Activated CD8-positive, alpha-beta memory T cell treated with anti-CD3 and anti-CD28 coated beads, Interleukin-2, amount 10 ng/mL, durations not matched to agents 7 days and 5 days (primary cell): ENCODE measurements at regions not wholly inside any gene's neighbourhood (a gene's known extent, or its start where the extent isn't known, plus 50 kb on each side); places are given as distances from the start of the nearest gene placed in this dataset.
"Not testable (repeated sequence)": the region's sequence is repeated elsewhere in the genome, so short reads cannot be mapped to it uniquely, and the experiment has no call there.

Experiments
- ATAC-seq: fragments of 150-1000 bp; cut with Tn5 transposase; one replicate; pipeline ENCODE4 v1.10.0; 2021; ENCODE audit warnings: moderate library complexity
- CTCF ChIA-PET: fragments of 350-600 bp; sonication (Branson Sonifier 250); formaldehyde crosslinking; loops from one replicate; lab custom pipeline; 2021; ENCODE audit warnings: antibody characterized with exemption; lab: Charles Lee
- DNase-seq: peaks from one replicate; pipeline ENCODE4 v3.0.0-alpha.2; 2020
- H3K27ac Mint-ChIP-seq: one replicate; pipeline ENCODE4 v1.8.0; 2021; ENCODE audit warnings: mild to moderate bottlenecking, mixed read lengths
- H3K27me3 Mint-ChIP-seq: one replicate; pipeline ENCODE4 v1.8.0; 2021; ENCODE audit warnings: mixed read lengths
- H3K36me3 Mint-ChIP-seq: one replicate; pipeline ENCODE4 v1.8.0; 2021; ENCODE audit warnings: mild to moderate bottlenecking, mixed read lengths
- H3K4me1 Mint-ChIP-seq: one replicate; pipeline ENCODE4 v1.8.0; 2021; ENCODE audit warnings: mixed read lengths
- H3K4me3 Mint-ChIP-seq: one replicate; pipeline ENCODE4 v1.8.0; 2021; ENCODE audit warnings: mild to moderate bottlenecking, moderate library complexity, mixed read lengths
- H3K9me3 Mint-ChIP-seq: one replicate; pipeline ENCODE4 v1.8.0; 2022; ENCODE audit warnings: low read depth, mixed read lengths

GRCh38 chrX:10983526-10983925 lies 127.6 kb upstream of the HCCS start:
- no peaks in the 10 kb centered on the region for H3K27me3 Mint-ChIP-seq
- H3K36me3 Mint-ChIP-seq, result no peaks in the 10 kb centered on the region
- H3K9me3 Mint-ChIP-seq, result no peaks in the 10 kb centered on the region
- DNase-seq (no peak), ATAC-seq (no peak)
- no peak overlapping the region for H3K4me3 Mint-ChIP-seq
- no peak overlapping the region for H3K27ac Mint-ChIP-seq
- H3K4me1 Mint-ChIP-seq, result no peaks in the 10 kb centered on the region
- CTCF ChIA-PET, result no interaction called here

DNA sequence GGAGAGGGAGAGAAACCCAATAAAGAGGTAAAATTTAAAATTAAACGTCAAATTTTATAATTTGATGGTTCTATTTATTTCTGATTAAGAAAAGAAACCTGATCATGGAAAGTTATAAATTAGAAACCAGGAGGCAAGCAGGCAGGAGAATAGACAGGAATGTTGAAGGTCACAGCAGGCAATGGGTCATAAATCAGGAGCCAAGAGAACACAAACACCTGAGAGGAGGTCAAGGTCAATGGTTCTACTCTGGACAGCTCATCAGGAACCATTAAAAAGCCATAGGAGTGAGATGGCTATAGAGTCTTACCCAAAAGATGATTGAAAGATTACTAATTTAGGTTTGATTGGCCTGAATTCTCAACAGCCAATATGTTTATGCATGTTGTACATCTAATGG lies 126.9 kb upstream of the HCCS start:
- H3K9me3 Mint-ChIP-seq, result no peaks in the 10 kb centered on the region
- no peak overlapping the region for H3K27ac Mint-ChIP-seq
- no peaks in the 10 kb centered on the region for H3K4me1 Mint-ChIP-seq
- no peaks in the 10 kb centered on the region for H3K36me3 Mint-ChIP-seq
- H3K4me3 Mint-ChIP-seq, result no peak overlapping the region
- CTCF ChIA-PET, result no interaction called here
- no peaks in the 10 kb centered on the region for H3K27me3 Mint-ChIP-seq
- DNase-seq, result no peak
- ATAC-seq, result no peak

DNA sequence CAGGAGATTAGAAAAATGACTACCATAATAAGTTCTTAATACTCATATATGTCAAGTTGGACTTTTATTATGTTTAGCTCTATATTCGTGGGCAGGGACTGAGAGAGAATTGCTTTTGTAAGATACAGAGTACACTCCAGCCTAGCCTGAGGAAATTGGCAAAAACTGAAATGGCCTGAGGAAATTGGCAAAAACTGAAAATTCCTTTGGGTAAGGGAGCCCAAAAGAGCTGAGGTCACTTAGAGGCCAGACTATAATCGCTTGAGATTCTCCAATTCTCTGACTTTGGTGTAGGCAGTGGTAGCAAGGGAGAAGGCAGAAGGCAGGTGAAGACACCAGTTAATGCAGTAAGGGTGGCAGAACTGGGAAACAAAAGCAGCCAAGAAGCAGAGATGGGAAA lies 124.5 kb upstream of the HCCS start:
- Mint-ChIP-seq H3K4me3 (no peak overlapping the region), H3K9me3 (no peaks in the 10 kb centered on the region), H3K27me3 (no peaks in the 10 kb centered on the region), H3K27ac (no peak overlapping the region), H3K36me3 (no peaks in the 10 kb centered on the region), H3K4me1 (no peaks in the 10 kb centered on the region)
- CTCF ChIA-PET, result interaction anchor here (0.5 kb wide), 1 partner anchor 148 kb away, joined by 3 read pairs; no protein-coding TSS in a partner anchor
- DNase-seq, result no peak
- no peak for ATAC-seq

DNA sequence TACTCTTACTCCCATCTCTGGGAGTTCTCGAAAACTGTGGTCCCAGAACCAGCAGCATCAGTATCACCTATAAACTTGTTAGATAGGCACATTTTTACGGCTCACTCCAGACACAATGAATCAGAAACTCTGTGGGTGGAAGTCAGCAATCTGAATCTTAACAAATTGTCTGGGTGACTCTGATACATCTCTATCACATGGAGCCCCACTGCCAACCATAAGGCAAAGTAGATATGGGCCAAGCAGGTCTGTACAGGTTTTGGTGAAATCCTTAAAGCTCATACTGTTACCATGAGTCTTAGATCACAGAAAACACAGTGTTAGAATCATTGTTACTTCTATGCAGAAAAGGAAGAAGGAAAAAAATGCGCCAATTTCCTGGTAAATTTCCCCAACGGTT lies 122.5 kb upstream of the HCCS start:
- Mint-ChIP-seq H3K27ac (no peak overlapping the region), H3K9me3 (no peaks in the 10 kb centered on the region), H3K36me3 (no peaks in the 10 kb centered on the region), H3K27me3 (no peaks in the 10 kb centered on the region), H3K4me1 (no peaks in the 10 kb centered on the region), H3K4me3 (no peak overlapping the region)
- CTCF ChIA-PET, result no interaction called here
- ATAC-seq (no peak), DNase-seq (no peak)

DNA sequence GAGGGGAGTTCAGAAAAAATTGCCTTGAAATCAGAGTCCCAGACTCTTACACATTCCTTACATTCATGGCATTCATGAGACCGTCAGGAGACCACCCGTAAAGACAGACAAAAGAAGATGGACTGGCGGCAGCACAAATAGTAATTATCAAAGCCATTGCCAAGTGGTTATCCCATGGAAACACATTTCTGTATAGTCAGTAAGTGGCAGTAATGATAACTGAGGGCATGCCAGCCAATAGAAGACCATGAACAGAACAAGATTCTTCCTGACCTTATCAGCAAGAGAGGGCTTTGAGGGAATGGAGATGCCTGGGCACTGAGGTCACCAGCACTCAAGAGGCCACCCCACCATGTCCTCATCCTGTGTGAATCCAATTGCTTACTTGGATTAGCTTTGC lies 121.7 kb upstream of the HCCS start:
- H3K4me1 Mint-ChIP-seq, result no peaks in the 10 kb centered on the region
- ATAC-seq (no peak), DNase-seq (no peak)
- no peak overlapping the region for H3K27ac Mint-ChIP-seq
- CTCF ChIA-PET, result no interaction called here
- H3K27me3 Mint-ChIP-seq, result no peaks in the 10 kb centered on the region
- no peaks in the 10 kb centered on the region for H3K9me3 Mint-ChIP-seq
- H3K4me3 Mint-ChIP-seq, result no peak overlapping the region
- H3K36me3 Mint-ChIP-seq, result no peaks in the 10 kb centered on the region

- CTCF ChIA-PET, result no interaction called here
- no peaks in the 10 kb centered on the region for H3K4me1 Mint-ChIP-seq
- no peaks in the 10 kb centered on the region for H3K27me3 Mint-ChIP-seq
Measured at GRCh38 chrX:10990418-10990817, 120.7 kb upstream of the HCCS start.

DNA sequence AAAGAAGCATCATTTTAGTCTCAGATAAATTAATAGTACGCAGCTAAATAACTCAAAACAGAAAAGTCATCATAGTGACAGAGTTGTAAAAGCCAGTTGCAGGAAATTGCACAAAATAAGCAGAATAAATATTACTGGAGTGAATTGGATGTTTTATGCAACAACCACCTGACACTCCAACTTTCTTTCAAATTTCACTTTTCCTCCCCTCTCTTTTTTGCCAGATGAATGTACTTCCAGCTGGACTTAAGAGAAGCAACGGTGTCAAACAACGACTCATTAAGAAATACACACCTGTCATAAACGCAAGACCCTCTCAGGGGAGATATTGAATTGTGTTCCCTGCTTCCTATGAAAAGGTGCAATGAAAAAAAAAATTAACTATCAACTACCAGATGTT lies 120.2 kb upstream of the HCCS start:
- Mint-ChIP-seq H3K27ac (no peak overlapping the region), H3K36me3 (no peaks in the 10 kb centered on the region), H3K4me3 (no peak overlapping the region), H3K4me1 (no peaks in the 10 kb centered on the region), H3K27me3 (no peaks in the 10 kb centered on the region), H3K9me3 (no peaks in the 10 kb centered on the region)
- DNase-seq (no peak), ATAC-seq (no peak)
- CTCF ChIA-PET, result no interaction called here

More at GRCh38 chrX:10990418-10990817, 120.7 kb upstream of the HCCS start:
- Mint-ChIP-seq H3K36me3 (no peaks in the 10 kb centered on the region), H3K27ac (no peak overlapping the region), H3K4me3 (no peak overlapping the region), H3K9me3 (no peaks in the 10 kb centered on the region)
- DNase-seq (no peak), ATAC-seq (no peak)

GRCh38 chrX:10992110-10992509 lies 119.0 kb upstream of the HCCS start:
- Mint-ChIP-seq H3K27ac (no peak overlapping the region), H3K27me3 (no peaks in the 10 kb centered on the region), H3K4me1 (no peaks in the 10 kb centered on the region), H3K4me3 (no peak overlapping the region), H3K36me3 (no peaks in the 10 kb centered on the region), H3K9me3 (no peaks in the 10 kb centered on the region)
- DNase-seq (no peak), ATAC-seq (no peak)
- CTCF ChIA-PET, result no interaction called here

- H3K36me3 Mint-ChIP-seq, H3K27ac Mint-ChIP-seq, CTCF ChIA-PET, DNase-seq, H3K9me3 Mint-ChIP-seq, ATAC-seq, H3K4me1 Mint-ChIP-seq, H3K4me3 Mint-ChIP-seq, H3K27me3 Mint-ChIP-seq: not testable (repeated sequence)
Measured at GRCh38 chrX:11007076-11007475, 104.1 kb upstream of the HCCS start.

DNA sequence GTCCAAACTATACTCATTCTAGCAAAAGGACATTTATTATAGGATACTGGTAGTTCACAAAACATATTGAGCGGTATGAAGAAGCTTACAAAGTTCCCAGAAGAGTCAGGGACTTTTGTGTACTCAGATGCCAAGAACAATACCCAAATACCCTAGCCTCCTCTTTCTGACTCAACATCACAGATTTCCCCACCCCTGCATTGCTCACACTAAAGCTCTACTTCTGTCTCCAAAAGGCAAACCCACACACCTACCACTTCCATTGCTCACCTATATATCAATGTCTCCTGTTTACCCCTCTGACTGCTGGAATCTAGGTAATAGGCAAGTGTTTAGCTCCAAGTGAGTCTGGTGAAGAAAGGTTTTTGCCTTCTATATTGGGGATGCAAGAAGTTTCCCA lies 100.7 kb upstream of the HCCS start:
- Mint-ChIP-seq H3K4me1 (no peaks in the 10 kb centered on the region), H3K27me3 (no peaks in the 10 kb centered on the region), H3K27ac (no peak overlapping the region), H3K9me3 (no peaks in the 10 kb centered on the region), H3K4me3 (no peak overlapping the region), H3K36me3 (no peaks in the 10 kb centered on the region)
- ATAC-seq (no peak), DNase-seq (no peak)
- CTCF ChIA-PET, result no interaction called here

DNA sequence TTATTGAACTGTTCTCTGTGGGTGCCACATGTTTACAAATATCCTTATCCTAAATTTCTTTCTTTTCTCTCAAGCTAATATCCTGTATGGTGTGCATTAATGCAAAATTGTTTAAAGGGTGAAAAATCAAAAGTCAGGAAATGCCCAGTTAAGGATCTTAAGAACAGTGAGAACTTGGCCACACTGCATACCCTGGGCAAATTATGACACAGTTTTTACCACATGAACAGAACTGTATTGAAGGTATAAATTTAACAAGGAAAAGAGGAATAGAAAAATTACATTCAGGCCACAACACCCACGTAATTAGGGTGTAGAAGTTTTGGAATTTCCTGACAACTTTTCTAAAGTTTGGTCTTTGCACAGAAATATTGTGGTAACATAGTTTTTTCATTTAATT lies 94.4 kb upstream of the HCCS start:
- H3K27me3 Mint-ChIP-seq, result no peaks in the 10 kb centered on the region
- H3K27ac Mint-ChIP-seq, result no peak overlapping the region
- H3K4me1 Mint-ChIP-seq, result no peaks in the 10 kb centered on the region
- no peaks in the 10 kb centered on the region for H3K36me3 Mint-ChIP-seq
- H3K9me3 Mint-ChIP-seq, result no peaks in the 10 kb centered on the region
- DNase-seq, result no peak
- ATAC-seq, result no peak
- no peak overlapping the region for H3K4me3 Mint-ChIP-seq
- CTCF ChIA-PET, result no interaction called here

DNA sequence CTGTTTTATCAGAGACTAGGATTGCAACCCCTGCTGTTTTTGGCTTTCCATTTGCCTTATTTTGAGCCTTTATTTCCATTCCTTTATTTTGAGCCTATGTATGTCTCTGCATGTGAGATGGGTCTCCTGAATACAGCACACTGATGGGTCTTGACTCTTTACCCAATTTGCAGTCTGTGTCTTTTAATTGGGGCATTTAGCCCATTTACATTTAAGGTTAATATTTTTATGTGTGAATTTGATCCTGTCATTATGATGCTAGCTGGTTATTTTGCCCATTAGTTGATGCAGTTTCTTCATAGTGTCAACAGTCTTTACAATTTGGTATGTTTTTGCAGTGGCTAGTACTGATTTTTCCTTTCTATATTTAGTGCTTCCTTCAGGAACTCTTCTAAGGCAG lies 88.5 kb upstream of the HCCS start:
- H3K4me1 Mint-ChIP-seq, CTCF ChIA-PET, H3K4me3 Mint-ChIP-seq, H3K27ac Mint-ChIP-seq, ATAC-seq, H3K36me3 Mint-ChIP-seq, H3K9me3 Mint-ChIP-seq, H3K27me3 Mint-ChIP-seq, DNase-seq: not testable (repeated sequence)

GRCh38 chrX:11039926-11040325 lies 71.2 kb upstream of the HCCS start:
- Mint-ChIP-seq H3K27ac (no peak overlapping the region), H3K9me3 (no peaks in the 10 kb centered on the region), H3K4me1 (no peaks in the 10 kb centered on the region), H3K27me3 (no peaks in the 10 kb centered on the region), H3K4me3 (no peak overlapping the region), H3K36me3 (no peaks in the 10 kb centered on the region)
- DNase-seq, result no peak
- CTCF ChIA-PET, result no interaction called here
- ATAC-seq, result no peak

DNA sequence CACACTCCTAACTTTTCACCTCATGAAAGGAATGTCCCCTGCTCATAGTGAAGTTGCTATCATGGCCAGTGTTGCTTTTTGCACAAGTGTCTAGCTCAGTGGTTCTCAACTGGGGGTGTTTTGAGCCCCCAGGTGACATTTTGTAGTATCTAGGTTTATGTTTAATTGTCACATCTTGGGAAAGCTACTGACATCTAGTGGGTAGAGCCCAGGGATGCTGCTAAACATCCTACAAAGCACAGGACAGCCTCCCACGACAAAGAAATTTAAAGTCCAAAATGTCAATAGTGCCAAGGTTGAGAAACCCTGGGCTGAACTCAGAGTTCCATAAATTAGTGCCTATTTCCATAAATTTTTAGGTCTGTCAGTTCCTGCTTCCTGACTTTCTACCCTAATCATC lies 70.7 kb upstream of the HCCS start:
- Mint-ChIP-seq H3K9me3 (no peaks in the 10 kb centered on the region), H3K27ac (no peak overlapping the region), H3K27me3 (no peaks in the 10 kb centered on the region), H3K4me3 (no peak overlapping the region), H3K4me1 (no peaks in the 10 kb centered on the region), H3K36me3 (no peaks in the 10 kb centered on the region)
- no peak for ATAC-seq
- CTCF ChIA-PET, result no interaction called here
- DNase-seq, result no peak

DNA sequence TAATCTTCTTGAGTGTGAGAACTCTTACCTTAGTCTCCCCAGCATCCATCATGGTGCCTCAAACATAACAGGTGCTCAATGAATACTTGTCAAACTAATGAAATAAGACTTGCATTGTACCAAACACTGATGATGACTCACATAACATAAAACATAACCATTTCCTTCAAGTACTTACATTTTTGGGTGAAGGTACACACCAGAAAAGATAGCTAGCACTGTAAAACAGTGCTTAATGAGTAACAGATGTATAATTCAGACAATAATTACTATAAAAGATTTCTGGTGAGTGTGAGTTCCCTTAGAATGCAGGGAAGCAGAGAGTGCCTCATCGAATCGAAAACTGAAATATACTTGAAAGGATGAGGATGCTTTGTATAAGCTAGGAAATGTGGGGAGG lies 70.1 kb upstream of the HCCS start:
- CTCF ChIA-PET, result no interaction called here
- Mint-ChIP-seq H3K36me3 (no peaks in the 10 kb centered on the region), H3K27ac (no peak overlapping the region), H3K27me3 (no peaks in the 10 kb centered on the region), H3K4me1 (no peaks in the 10 kb centered on the region), H3K9me3 (no peaks in the 10 kb centered on the region), H3K4me3 (no peak overlapping the region)
- DNase-seq, result no peak
- ATAC-seq, result no peak
